ENCODE measurements at regions not wholly inside any gene's neighbourhood (a gene's known extent, or its start where the extent isn't known, plus 50 kb on each side); places are given as distances from the start of the nearest gene placed in this dataset.

DNA sequence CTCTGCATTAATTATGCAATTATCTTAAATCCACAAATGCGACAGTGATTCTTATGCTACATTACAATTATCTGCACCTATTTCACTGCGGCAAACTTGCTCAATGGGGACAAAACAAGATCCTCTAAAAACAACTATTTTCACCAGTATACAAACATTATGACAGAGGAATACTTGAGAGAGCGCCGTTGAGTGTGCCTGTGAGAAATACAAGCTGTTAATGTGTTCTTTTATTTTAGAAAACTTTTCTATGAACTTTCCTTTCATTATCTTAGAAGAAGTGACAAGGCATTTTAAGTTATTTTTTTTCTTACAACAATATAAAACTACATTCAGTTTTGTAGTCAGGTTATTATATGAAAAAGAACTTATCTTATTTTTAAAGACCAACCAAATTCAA, 1247.0 kb downstream of the FSCB start:
- no peak overlapping the region for H4K5ac ChIP-seq (ENCODE audit: low read depth, low read length)
- no peak overlapping the region for H3K23ac ChIP-seq (ENCODE audit: low read depth, low read length)
- no peaks in the 10 kb centered on the region for H3K9me1 ChIP-seq (ENCODE audit: insufficient read depth, low read length)
- ATAC-seq (ENCODE audit: low read depth) (no peak), DNase-seq (no peak)
- no peak overlapping the region for H3K4me3 ChIP-seq (ENCODE audit: insufficient read depth, low read depth, low read length)
- in situ Hi-C loops (cut with MboI; ENCODE audit: low sequenced_read_pairs) (no loop called here), intact Hi-C loops (cut with micrococcal nuclease) (no loop called here), dilution Hi-C loops (cut with HindIII; ENCODE audit: low sequenced_read_pairs, unreplicated experiment) (no loop called here)
- no peak overlapping the region for H2BK20ac ChIP-seq (ENCODE audit: low read depth, low read length)
- H3K36me3 ChIP-seq (ENCODE audit: control insufficient read depth, insufficient read depth, low read length), result no peaks in the 10 kb centered on the region
- H3K27ac ChIP-seq (ENCODE audit: insufficient read depth, low read length), result no peak overlapping the region
- H3K4ac ChIP-seq (ENCODE audit: low read depth, low read length), result no peak overlapping the region
- ChIA-PET CTCF (interaction anchor here (1.5 kb wide), 1 partner anchor 18 kb away, joined by 3 read pairs; no protein-coding TSS in a partner anchor), POLR2A (ENCODE audit: unreplicated experiment) (no interaction called here)
- H4K8ac ChIP-seq (ENCODE audit: low read depth in 2 of 2, low read length in 2 of 2), result no peak overlapping the region
- H2BK5ac ChIP-seq (ENCODE audit: low read depth, low read length, poor library complexity, severe bottlenecking), result no peak overlapping the region
- H3K9ac ChIP-seq (ENCODE audit: low read depth, low read length), result no peak overlapping the region
- H4K20me1 ChIP-seq (ENCODE audit: insufficient read depth, low read length), result no peaks in the 10 kb centered on the region
- H3K18ac ChIP-seq (ENCODE audit: low read depth, low read length), result no peak overlapping the region
- H4K91ac ChIP-seq (ENCODE audit: insufficient read depth, low read depth, low read length), result no peak overlapping the region
- no TSS peak for BruUV-seq (replicated peaks)
- WGBS, 2 experiments (ENCODE audit: extremely low coverage in 2 of 2, insufficient read length in 1 of 2), result no CpG with 5 or more reads among the region's 4 CpGs
- H2BK120ac ChIP-seq (ENCODE audit: low read depth, low read length), result no peak overlapping the region
- no peak overlapping the region for H3K56ac ChIP-seq (ENCODE audit: extremely low read depth, insufficient read depth, low read length)
- no peaks in the 10 kb centered on the region for H3K4me1 ChIP-seq (ENCODE audit: control insufficient read depth, insufficient read depth, low read length)
- no peak overlapping the region for H2AK9ac ChIP-seq (replicated peaks; ENCODE audit: low read depth, low read length, poor library complexity)
- H3K9me3 ChIP-seq (ENCODE audit: control insufficient read depth, insufficient read depth, low read length), result no peaks in the 10 kb centered on the region
- no peaks in the 10 kb centered on the region for H3K27me3 ChIP-seq (ENCODE audit: control insufficient read depth, insufficient read depth, low read length)
- H3K14ac ChIP-seq (replicated peaks; ENCODE audit: low read depth, low read length), result no peak overlapping the region
- no peak overlapping the region for H2BK15ac ChIP-seq (ENCODE audit: low read depth, low read length)
- no peaks in the 10 kb centered on the region for H3K79me1 ChIP-seq (ENCODE audit: low read depth in 1 of 2, low read length in 2 of 2)
- no peak overlapping the region for H2AK5ac ChIP-seq (ENCODE audit: low read depth, low read length)
- H3K4me2 ChIP-seq (ENCODE audit: low read depth, low read length), result no peak overlapping the region
- no peak overlapping the region for H2AFZ ChIP-seq (replicated peaks; ENCODE audit: low read length, poor library complexity)
- TF ChIP-seq RCOR1 (IDR thresholded peaks at IDR 0.05; ENCODE audit: insufficient replicate concordance, low read length) (no peak), POLR2A (IDR thresholded peaks at IDR 0.05; ENCODE audit: low read depth, low read length) (no peak), MXI1 (IDR thresholded peaks at IDR 0.05; ENCODE audit: borderline replicate concordance, low read depth, low read length) (no peak), RFX5 (IDR thresholded peaks at IDR 0.05; ENCODE audit: low read depth, low read length) (no peak), MAFK (IDR thresholded peaks at IDR 0.05; ENCODE audit: low read depth, low read length) (no peak), RAD21 (IDR thresholded peaks at IDR 0.05; ENCODE audit: low read length) (no peak), FOS (IDR thresholded peaks at IDR 0.05; ENCODE audit: low read depth, low read length) (no peak), CEBPB (IDR thresholded peaks at IDR 0.05; ENCODE audit: low read depth, low read length) (no peak)
- TF ChIP-seq, protein P1, sequence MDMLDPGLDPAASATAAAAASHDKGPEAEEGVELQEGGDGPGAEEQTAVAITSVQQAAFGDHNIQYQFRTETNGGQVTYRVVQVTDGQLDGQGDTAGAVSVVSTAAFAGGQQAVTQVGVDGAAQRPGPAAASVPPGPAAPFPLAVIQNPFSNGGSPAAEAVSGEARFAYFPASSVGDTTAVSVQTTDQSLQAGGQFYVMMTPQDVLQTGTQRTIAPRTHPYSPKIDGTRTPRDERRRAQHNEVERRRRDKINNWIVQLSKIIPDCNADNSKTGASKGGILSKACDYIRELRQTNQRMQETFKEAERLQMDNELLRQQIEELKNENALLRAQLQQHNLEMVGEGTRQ (IDR thresholded peaks at IDR 0.05; ENCODE audit: low read depth, low read length), result no peak
